WTC11 (cell line): ENCODE measurements at regions not wholly inside any gene's neighbourhood (a gene's known extent, or its start where the extent isn't known, plus 50 kb on each side); places are given as distances from the start of the nearest gene placed in this dataset.

Source experiments
- ATAC-seq: fragments of 200-7000 bp; cut with Tn5 transposase; 2 replicates; pipeline ENCODE4 v1.10.0; 2021; ENCODE audit warnings: mild to moderate bottlenecking, moderate library complexity
- CTCF ChIA-PET: fragments of 300-600 bp; sonication (Branson Sonifier 250); formaldehyde crosslinking; loops from one replicate; lab custom pipeline; 2021; ENCODE audit warnings: antibody characterized with exemption; lab: Charles Lee
- POLR2A ChIA-PET: fragments of 350-600 bp; sonication (Branson Sonifier 250); formaldehyde crosslinking; loops from one replicate; lab custom pipeline; 2021; ENCODE audit warnings: antibody characterized with exemption; lab: Charles Lee
- DNase-seq: peaks from one replicate; pipeline ENCODE4 v3.0.0; 2021; ENCODE audit warnings: low spot score
- H3K27ac Mint-ChIP-seq: 2 replicates; pipeline ENCODE4 v1.8.0; 2021; ENCODE audit warnings: mixed read lengths
- H3K27me3 Mint-ChIP-seq: 2 replicates; pipeline ENCODE4 v1.8.0; 2021; ENCODE audit warnings: low read depth, mild to moderate bottlenecking, moderate library complexity, mixed read lengths
- H3K36me3 Mint-ChIP-seq: 2 replicates; pipeline ENCODE4 v1.8.0; 2021; ENCODE audit warnings: mixed read lengths
- H3K4me1 Mint-ChIP-seq: 2 replicates; pipeline ENCODE4 v1.8.0; 2022; ENCODE audit warnings: mixed read lengths
- H3K4me3 Mint-ChIP-seq: 2 replicates; pipeline ENCODE4 v1.8.0; 2021; ENCODE audit warnings: mild to moderate bottlenecking, moderate library complexity, mixed read lengths
- H3K9me3 Mint-ChIP-seq: 2 replicates; pipeline ENCODE4 v1.8.0; 2021; ENCODE audit warnings: mixed read lengths
- EMX1 ChIP-seq: fragments of 250-450 bp; sonication (Bioruptor Pico); IDR thresholded peaks from 2 replicates; pipeline ENCODE4 v1.8.0; 2021; ENCODE audit warnings: mild to moderate bottlenecking
- FOXJ3 ChIP-seq: sonication (generic); formaldehyde crosslinking; IDR thresholded peaks from 2 replicates; pipeline ENCODE4 v1.9.0; 2021; ENCODE audit warnings: missing genetic modification reagents, mild to moderate bottlenecking, borderline replicate concordance
- FOXK1 ChIP-seq: sonication (generic); formaldehyde crosslinking; IDR thresholded peaks from 2 replicates; pipeline ENCODE4 v1.8.0; 2022; ENCODE audit warnings: mild to moderate bottlenecking, moderate library complexity, missing genetic modification reagents
- GRHL2 ChIP-seq: fragments of 250-450 bp; sonication (Bioruptor Pico); IDR thresholded peaks from 2 replicates; pipeline ENCODE4 v1.8.0; 2022; ENCODE audit warnings: mild to moderate bottlenecking, moderate library complexity; ENCODE audit not compliant: insufficient replicate concordance, severe bottlenecking
- IRF2 ChIP-seq: sonication (generic); formaldehyde crosslinking; IDR thresholded peaks from 2 replicates; pipeline ENCODE4 v1.8.0; 2022; ENCODE audit warnings: low read depth, missing genetic modification reagents, borderline replicate concordance
- JUN ChIP-seq: sonication (generic); formaldehyde crosslinking; IDR thresholded peaks from 2 replicates; pipeline ENCODE4 v1.8.0; 2023; ENCODE audit warnings: mild to moderate bottlenecking, missing genetic modification reagents
- KAT7 ChIP-seq: sonication (generic); formaldehyde crosslinking; IDR thresholded peaks from 2 replicates; pipeline ENCODE4 v1.8.1; 2023; ENCODE audit warnings: missing genetic modification reagents, mild to moderate bottlenecking, borderline replicate concordance
- NR2C2 ChIP-seq: sonication (generic); formaldehyde crosslinking; IDR thresholded peaks from 2 replicates; pipeline ENCODE4 v1.8.0; 2022; ENCODE audit warnings: mild to moderate bottlenecking, missing genetic modification reagents
- PRRX2 ChIP-seq: fragments of 250-450 bp; sonication (Bioruptor Pico); IDR thresholded peaks from 2 replicates; pipeline ENCODE4 v1.8.0; 2021; ENCODE audit warnings: mild to moderate bottlenecking
- RORB ChIP-seq: fragments of 250-450 bp; sonication (Bioruptor Pico); IDR thresholded peaks from 2 replicates; pipeline ENCODE4 v1.9.0; 2021; ENCODE audit warnings: mild to moderate bottlenecking
- SMAD3 ChIP-seq: sonication (generic); formaldehyde crosslinking; IDR thresholded peaks from 2 replicates; pipeline ENCODE4 v1.8.0; 2022; ENCODE audit warnings: missing genetic modification reagents, mild to moderate bottlenecking, borderline replicate concordance
- SMAD4 ChIP-seq: sonication (generic); formaldehyde crosslinking; IDR thresholded peaks from 2 replicates; pipeline ENCODE4 v1.8.0; 2022; ENCODE audit warnings: mild to moderate bottlenecking, missing genetic modification reagents
- SOX15 ChIP-seq: fragments of 250-450 bp; sonication (Bioruptor Pico); IDR thresholded peaks from 2 replicates; pipeline ENCODE4 v1.9.0; 2021; ENCODE audit warnings: mild to moderate bottlenecking
- TP53 ChIP-seq: sonication (generic); formaldehyde crosslinking; IDR thresholded peaks from 2 replicates; pipeline ENCODE4 v1.8.1; 2023; ENCODE audit warnings: mild to moderate bottlenecking, missing genetic modification reagents
- ZNF121 ChIP-seq: sonication (generic); formaldehyde crosslinking; IDR thresholded peaks from 2 replicates; pipeline ENCODE4 v1.8.0; 2023; ENCODE audit warnings: missing genetic modification reagents
- ZNF232 ChIP-seq: sonication (generic); formaldehyde crosslinking; IDR thresholded peaks from 2 replicates; pipeline ENCODE4 v1.8.0; 2022; ENCODE audit warnings: mild to moderate bottlenecking, missing genetic modification reagents
- ZNF423 ChIP-seq: fragments of 250-450 bp; sonication (Bioruptor Pico); IDR thresholded peaks from 2 replicates; pipeline ENCODE4 v2.1.2; 2022; ENCODE audit warnings: mild to moderate bottlenecking, moderate library complexity
- TF ChIP-seq, protein P1 (sequence below): fragments of 250-450 bp; sonication (Bioruptor Pico); conservative IDR thresholded peaks from 2 replicates; pipeline ENCODE4 v1.9.0; 2021; ENCODE audit warnings: mild to moderate bottlenecking
- TF ChIP-seq, protein P2 (sequence below): sonication (generic); formaldehyde crosslinking; IDR thresholded peaks from 2 replicates; pipeline ENCODE4 v1.8.1; 2023; ENCODE audit warnings: mild to moderate bottlenecking, missing genetic modification reagents, moderate library complexity
- TF ChIP-seq, protein P3 (sequence below): sonication (generic); formaldehyde crosslinking; IDR thresholded peaks from 2 replicates; pipeline ENCODE4 v1.8.0; 2022; ENCODE audit warnings: mild to moderate bottlenecking, missing genetic modification reagents
- TF ChIP-seq, protein P4 (sequence below): sonication (generic); formaldehyde crosslinking; IDR thresholded peaks from 2 replicates; pipeline ENCODE4 v1.8.1; 2022; ENCODE audit warnings: low read depth, missing genetic modification reagents, borderline replicate concordance
- TF ChIP-seq, protein P5 (sequence below): fragments of 250-450 bp; sonication (Bioruptor Pico); IDR thresholded peaks from 2 replicates; pipeline ENCODE4 v1.9.0; 2021; ENCODE audit warnings: moderate library complexity, mild to moderate bottlenecking, inconsistent platforms, borderline replicate concordance
- TF ChIP-seq, protein P6 (sequence below): sonication (generic); formaldehyde crosslinking; conservative IDR thresholded peaks from 2 replicates; pipeline ENCODE4 v1.8.1; 2023; ENCODE audit warnings: mild to moderate bottlenecking, low read depth, missing genetic modification reagents, moderate library complexity
- TF ChIP-seq, protein P7 (sequence below): fragments of 250-450 bp; sonication (Bioruptor Pico); IDR thresholded peaks from 2 replicates; pipeline ENCODE4 v1.9.0; 2021; ENCODE audit warnings: mild to moderate bottlenecking

DNA sequence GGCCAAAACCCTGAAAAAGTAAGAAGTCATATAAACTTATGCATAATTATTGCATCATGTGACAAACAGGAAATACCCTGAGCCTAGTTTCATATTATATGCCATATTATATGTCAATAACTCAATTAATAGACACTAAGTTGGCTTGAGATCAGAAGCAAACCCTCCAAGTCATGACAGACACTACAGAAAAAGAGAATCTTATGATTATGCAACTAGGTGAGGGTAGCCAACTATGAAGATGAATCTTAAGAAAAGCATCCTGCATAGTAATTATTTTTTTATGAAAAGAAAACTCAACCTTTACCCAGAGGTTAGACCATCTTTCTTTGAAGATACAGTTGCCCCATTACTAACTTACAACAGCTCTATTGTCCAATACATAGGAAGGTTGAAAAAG lies 192.4 kb upstream of the VEPH1 start:
- ATAC-seq (no peak), DNase-seq (no peak)
- H3K27ac Mint-ChIP-seq: no peak overlapping the region
- no peaks in the 10 kb centered on the region for H3K4me1 Mint-ChIP-seq
- no peaks in the 10 kb centered on the region for H3K36me3 Mint-ChIP-seq
- TF ChIP-seq NR2C2 (CRISPR knock-in tag) (no peak), KAT7 (CRISPR knock-in tag) (no peak), IRF2 (no peak), EMX1 (CRISPR knock-in tag) (no peak), SMAD4 (CRISPR knock-in tag) (no peak), ZNF232 (CRISPR knock-in tag) (no peak), SMAD3 (CRISPR knock-in tag) (no peak), JUN (CRISPR knock-in tag) (no peak)
- TF ChIP-seq, protein P1, sequence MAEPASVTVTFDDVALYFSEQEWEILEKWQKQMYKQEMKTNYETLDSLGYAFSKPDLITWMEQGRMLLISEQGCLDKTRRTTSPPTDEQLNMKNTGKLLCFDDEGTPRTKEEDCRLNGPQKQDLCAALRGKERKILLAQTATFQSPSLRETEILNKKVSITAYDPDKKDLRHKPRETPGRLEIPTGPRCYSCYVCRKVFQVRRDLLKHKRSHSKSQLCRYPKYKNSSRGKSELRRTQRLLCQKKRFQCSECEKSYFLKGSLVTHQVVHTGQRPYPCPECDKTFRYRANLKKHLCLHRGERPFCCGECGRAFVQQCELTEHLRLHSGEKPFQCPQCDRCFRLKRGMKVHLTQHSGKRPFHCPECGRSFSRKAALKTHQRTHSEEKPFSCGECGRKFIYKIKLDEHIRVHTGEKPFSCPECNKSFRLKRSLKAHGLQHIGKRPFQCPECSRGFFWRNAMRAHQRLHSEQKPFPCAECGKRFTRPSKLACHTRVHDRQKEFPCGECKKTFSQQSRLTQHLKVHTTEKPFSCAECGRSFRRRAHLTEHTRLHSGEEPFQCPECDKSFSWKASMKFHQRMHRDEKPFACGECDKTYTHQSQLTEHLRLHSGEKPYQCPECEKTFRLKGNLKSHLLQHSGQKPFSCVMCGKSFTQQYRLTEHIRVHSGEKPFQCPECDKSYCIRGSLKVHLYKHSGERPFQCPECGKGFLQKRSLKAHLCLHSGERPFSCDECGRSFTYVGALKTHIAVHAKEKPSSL: no peak
- TF ChIP-seq, protein P2, sequence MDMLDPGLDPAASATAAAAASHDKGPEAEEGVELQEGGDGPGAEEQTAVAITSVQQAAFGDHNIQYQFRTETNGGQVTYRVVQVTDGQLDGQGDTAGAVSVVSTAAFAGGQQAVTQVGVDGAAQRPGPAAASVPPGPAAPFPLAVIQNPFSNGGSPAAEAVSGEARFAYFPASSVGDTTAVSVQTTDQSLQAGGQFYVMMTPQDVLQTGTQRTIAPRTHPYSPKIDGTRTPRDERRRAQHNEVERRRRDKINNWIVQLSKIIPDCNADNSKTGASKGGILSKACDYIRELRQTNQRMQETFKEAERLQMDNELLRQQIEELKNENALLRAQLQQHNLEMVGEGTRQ (CRISPR knock-in tag): no peak
- TF ChIP-seq, protein P3, sequence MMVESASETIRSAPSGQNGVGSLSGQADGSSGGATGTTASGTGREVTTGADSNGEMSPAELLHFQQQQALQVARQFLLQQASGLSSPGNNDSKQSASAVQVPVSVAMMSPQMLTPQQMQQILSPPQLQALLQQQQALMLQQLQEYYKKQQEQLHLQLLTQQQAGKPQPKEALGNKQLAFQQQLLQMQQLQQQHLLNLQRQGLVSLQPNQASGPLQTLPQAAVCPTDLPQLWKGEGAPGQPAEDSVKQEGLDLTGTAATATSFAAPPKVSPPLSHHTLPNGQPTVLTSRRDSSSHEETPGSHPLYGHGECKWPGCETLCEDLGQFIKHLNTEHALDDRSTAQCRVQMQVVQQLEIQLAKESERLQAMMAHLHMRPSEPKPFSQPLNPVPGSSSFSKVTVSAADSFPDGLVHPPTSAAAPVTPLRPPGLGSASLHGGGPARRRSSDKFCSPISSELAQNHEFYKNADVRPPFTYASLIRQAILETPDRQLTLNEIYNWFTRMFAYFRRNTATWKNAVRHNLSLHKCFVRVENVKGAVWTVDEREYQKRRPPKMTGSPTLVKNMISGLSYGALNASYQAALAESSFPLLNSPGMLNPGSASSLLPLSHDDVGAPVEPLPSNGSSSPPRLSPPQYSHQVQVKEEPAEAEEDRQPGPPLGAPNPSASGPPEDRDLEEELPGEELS: no peak
- TF ChIP-seq, protein P4, sequence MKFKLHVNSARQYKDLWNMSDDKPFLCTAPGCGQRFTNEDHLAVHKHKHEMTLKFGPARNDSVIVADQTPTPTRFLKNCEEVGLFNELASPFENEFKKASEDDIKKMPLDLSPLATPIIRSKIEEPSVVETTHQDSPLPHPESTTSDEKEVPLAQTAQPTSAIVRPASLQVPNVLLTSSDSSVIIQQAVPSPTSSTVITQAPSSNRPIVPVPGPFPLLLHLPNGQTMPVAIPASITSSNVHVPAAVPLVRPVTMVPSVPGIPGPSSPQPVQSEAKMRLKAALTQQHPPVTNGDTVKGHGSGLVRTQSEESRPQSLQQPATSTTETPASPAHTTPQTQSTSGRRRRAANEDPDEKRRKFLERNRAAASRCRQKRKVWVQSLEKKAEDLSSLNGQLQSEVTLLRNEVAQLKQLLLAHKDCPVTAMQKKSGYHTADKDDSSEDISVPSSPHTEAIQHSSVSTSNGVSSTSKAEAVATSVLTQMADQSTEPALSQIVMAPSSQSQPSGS (CRISPR knock-in tag): no peak
- TF ChIP-seq, protein P5, sequence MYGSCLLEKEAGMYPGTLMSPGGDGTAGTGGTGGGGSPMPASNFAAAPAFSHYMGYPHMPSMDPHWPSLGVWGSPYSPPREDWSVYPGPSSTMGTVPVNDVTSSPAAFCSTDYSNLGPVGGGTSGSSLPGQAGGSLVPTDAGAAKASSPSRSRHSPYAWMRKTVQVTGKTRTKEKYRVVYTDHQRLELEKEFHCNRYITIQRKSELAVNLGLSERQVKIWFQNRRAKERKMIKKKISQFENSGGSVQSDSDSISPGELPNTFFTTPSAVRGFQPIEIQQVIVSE (CRISPR knock-in tag): no peak
- TF ChIP-seq, protein P6, sequence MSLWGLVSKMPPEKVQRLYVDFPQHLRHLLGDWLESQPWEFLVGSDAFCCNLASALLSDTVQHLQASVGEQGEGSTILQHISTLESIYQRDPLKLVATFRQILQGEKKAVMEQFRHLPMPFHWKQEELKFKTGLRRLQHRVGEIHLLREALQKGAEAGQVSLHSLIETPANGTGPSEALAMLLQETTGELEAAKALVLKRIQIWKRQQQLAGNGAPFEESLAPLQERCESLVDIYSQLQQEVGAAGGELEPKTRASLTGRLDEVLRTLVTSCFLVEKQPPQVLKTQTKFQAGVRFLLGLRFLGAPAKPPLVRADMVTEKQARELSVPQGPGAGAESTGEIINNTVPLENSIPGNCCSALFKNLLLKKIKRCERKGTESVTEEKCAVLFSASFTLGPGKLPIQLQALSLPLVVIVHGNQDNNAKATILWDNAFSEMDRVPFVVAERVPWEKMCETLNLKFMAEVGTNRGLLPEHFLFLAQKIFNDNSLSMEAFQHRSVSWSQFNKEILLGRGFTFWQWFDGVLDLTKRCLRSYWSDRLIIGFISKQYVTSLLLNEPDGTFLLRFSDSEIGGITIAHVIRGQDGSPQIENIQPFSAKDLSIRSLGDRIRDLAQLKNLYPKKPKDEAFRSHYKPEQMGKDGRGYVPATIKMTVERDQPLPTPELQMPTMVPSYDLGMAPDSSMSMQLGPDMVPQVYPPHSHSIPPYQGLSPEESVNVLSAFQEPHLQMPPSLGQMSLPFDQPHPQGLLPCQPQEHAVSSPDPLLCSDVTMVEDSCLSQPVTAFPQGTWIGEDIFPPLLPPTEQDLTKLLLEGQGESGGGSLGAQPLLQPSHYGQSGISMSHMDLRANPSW: no peak
- POLR2A ChIA-PET: no interaction called here
- CTCF ChIA-PET: no interaction called here
- H3K27me3 Mint-ChIP-seq: no peaks in the 10 kb centered on the region
- peaks cover 6% of the 10 kb centered on the region for H3K9me3 Mint-ChIP-seq
- H3K4me3 Mint-ChIP-seq: no peak overlapping the region

DNA sequence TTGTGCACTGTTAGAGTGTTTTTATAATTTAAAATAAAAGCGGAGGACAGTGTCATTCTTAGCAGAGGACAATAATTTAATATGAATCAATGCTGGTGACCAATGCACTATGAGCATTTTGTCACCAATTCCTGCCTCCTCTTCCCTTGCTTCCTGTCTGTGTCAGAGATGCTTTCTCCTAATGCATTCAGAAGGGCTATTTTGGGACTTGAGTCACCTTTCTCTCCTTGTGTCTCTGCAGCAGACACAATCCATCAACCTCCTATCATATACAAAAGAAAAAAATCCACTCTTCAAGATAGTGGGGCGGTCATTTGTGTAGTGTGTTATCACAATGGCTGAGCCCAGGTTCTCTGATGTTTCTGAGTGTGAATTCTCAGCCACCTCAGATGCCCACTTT lies 191.9 kb upstream of the VEPH1 start:
- POLR2A ChIA-PET: no interaction called here
- TF ChIP-seq, protein P7, sequence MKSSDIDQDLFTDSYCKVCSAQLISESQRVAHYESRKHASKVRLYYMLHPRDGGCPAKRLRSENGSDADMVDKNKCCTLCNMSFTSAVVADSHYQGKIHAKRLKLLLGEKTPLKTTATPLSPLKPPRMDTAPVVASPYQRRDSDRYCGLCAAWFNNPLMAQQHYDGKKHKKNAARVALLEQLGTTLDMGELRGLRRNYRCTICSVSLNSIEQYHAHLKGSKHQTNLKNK (CRISPR knock-in tag): no peak
- TF ChIP-seq FOXJ3: no peak
- no peak for TF ChIP-seq SOX15 (CRISPR knock-in tag)
- TF ChIP-seq PRRX2 (CRISPR knock-in tag): no peak
- no peak for TF ChIP-seq EMX1 (CRISPR knock-in tag)
- TF ChIP-seq ZNF423 (CRISPR knock-in tag): no peak
- no peak for TF ChIP-seq RORB (CRISPR knock-in tag)
- no peak for TF ChIP-seq GRHL2 (CRISPR knock-in tag)
- TF ChIP-seq, protein P6: no peak
- TF ChIP-seq ZNF121: no peak
- TF ChIP-seq JUN (CRISPR knock-in tag): no peak
- TF ChIP-seq TP53 (CRISPR knock-in tag): no peak
- TF ChIP-seq FOXK1 (CRISPR knock-in tag): no peak

More for the DNA sequence above, 191.9 kb upstream of the VEPH1 start:
- ATAC-seq: no peak
- no peak for DNase-seq
- H3K4me1 Mint-ChIP-seq: no peaks in the 10 kb centered on the region
- peaks cover 3% of the 10 kb centered on the region; the same call in 1 of the 2 replicates for H3K36me3 Mint-ChIP-seq
- CTCF ChIA-PET: no interaction called here
- H3K27me3 Mint-ChIP-seq: no peaks in the 10 kb centered on the region
- H3K9me3 Mint-ChIP-seq: peaks cover 8% of the 10 kb centered on the region
- no peak overlapping the region for H3K4me3 Mint-ChIP-seq
- no peak overlapping the region for H3K27ac Mint-ChIP-seq
